Activated naive CD8-positive, alpha-beta T cell treated with anti-CD3 and anti-CD28 coated beads, Interleukin-2, amount 10 ng/mL, durations not matched to agents 7 days and 5 days (primary cell): ENCODE measurements at regions not wholly inside any gene's neighbourhood (a gene's known extent, or its start where the extent isn't known, plus 50 kb on each side); places are given as distances from the start of the nearest gene placed in this dataset.

ENCODE experiments used
- ATAC-seq: fragments of 150-1000 bp; cut with Tn5 transposase; one replicate; pipeline ENCODE4 v1.10.0; 2021; ENCODE audit warnings: low read depth, moderate library complexity
- POLR2A ChIA-PET: fragments of 350-600 bp; sonication (Branson Sonifier 250); formaldehyde crosslinking; loops from one replicate; lab custom pipeline; 2021; ENCODE audit warnings: antibody characterized with exemption; lab: Charles Lee
- DNase-seq: peaks from one replicate; pipeline ENCODE4 v3.0.0; 2021
- H3K27ac Mint-ChIP-seq: one replicate; pipeline ENCODE4 v1.8.0; 2022; ENCODE audit warnings: mild to moderate bottlenecking, mixed read lengths
- H3K27me3 Mint-ChIP-seq: one replicate; pipeline ENCODE4 v1.8.0; 2022; ENCODE audit warnings: mild to moderate bottlenecking, moderate library complexity, mixed read lengths
- H3K36me3 Mint-ChIP-seq: one replicate; pipeline ENCODE4 v1.8.0; 2021; ENCODE audit warnings: mild to moderate bottlenecking, mixed read lengths
- H3K4me1 Mint-ChIP-seq: one replicate; pipeline ENCODE4 v1.8.0; 2021; ENCODE audit warnings: mixed read lengths
- H3K4me3 Mint-ChIP-seq: one replicate; pipeline ENCODE4 v1.8.0; 2022; ENCODE audit warnings: mild to moderate bottlenecking, moderate library complexity, mixed read lengths
- H3K9me3 Mint-ChIP-seq: one replicate; pipeline ENCODE4 v1.8.0; 2021; ENCODE audit warnings: mixed read lengths

DNA sequence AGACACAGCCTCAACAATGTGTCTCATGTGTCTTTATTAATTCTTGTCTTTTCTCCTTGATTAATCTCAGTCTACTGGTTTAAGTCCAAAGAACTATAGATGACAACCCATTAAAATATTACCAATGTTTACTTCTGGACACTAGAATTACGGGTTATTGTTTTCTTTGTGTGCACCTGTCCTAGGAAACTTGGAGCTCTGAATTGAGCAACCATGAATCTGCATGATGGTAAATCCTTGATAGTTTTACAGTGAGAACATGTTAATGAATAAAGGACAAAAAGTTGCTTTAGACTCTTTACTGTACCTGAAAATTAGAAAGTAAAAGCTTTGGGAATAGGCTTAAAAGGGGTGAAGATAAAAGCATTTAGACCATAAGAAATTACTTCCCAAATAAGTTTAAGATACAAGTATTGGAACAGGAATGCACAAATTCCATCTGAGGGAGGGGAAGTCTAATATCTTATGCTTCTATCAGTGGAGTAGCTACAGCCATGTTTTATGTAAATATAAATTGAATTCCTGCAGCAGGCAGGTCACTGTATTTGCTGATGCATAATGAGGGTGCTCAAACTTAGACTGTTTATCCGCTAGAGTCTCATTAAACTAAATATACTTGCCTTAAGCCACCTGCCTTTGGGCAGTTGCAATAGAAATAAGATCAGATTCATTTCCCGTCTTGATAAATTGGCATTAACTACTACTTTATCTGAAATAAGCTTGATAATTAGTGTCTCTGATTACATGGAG is 603.7 kb upstream of the GCFC2 start:
- Mint-ChIP-seq H3K4me1 (no peaks in the 10 kb centered on the region), H3K36me3 (no peaks in the 10 kb centered on the region), H3K4me3 (no peak overlapping the region), H3K27me3 (no peaks in the 10 kb centered on the region), H3K27ac (no peak overlapping the region), H3K9me3 (peaks cover 8% of the 10 kb centered on the region)
- ATAC-seq = no peak
- POLR2A ChIA-PET = no interaction called here
- no peak for DNase-seq

DNA sequence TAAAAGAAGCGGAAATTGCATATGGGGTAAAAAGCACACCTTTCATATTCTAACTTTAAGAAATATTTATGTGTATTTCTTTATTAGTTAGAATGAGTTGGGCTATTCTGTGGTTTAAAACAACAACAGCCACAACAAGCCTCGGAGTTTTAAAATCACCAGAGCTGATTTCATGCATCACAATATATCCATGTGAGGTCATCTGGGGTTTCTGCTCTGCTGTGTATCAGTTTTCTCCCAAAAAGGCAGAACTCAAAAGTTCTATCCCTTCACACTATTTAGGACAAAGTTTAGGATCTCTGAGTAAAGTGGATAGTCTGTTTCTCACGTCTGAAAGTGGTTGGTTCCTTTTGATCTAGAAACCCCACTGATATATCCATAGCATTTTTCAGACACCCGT is 601.5 kb upstream of the GCFC2 start:
- H3K9me3 Mint-ChIP-seq = peaks cover 5% of the 10 kb centered on the region
- H3K4me1 Mint-ChIP-seq = no peaks in the 10 kb centered on the region
- no peaks in the 10 kb centered on the region for H3K36me3 Mint-ChIP-seq
- ATAC-seq (no peak), DNase-seq (no peak)
- POLR2A ChIA-PET = no interaction called here
- no peak overlapping the region for H3K27ac Mint-ChIP-seq
- H3K4me3 Mint-ChIP-seq = no peak overlapping the region
- no peaks in the 10 kb centered on the region for H3K27me3 Mint-ChIP-seq

DNA sequence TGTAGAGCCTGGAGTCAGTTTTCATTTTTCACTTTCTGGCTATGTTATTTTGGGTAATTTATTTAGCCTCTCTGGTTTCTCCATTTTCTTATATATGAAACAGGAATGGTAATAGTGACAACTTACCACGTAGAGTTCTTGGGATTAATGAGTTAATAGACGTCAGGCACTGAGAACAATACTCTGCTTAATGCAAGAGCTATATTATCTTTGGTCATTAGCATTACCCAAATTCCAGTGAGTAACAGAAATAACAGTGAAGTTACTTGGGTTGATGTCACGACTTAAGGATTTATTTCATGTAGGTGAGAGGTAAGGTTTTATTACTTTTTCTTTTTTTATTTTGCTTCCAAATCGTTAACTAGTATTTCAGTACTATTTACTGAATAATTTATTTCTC is 601.0 kb upstream of the GCFC2 start:
- ATAC-seq (no peak), DNase-seq (no peak)
- Mint-ChIP-seq H3K9me3 (peaks cover 5% of the 10 kb centered on the region), H3K4me1 (no peaks in the 10 kb centered on the region), H3K4me3 (no peak overlapping the region), H3K27me3 (no peaks in the 10 kb centered on the region), H3K36me3 (no peaks in the 10 kb centered on the region), H3K27ac (no peak overlapping the region)
- POLR2A ChIA-PET = no interaction called here

DNA sequence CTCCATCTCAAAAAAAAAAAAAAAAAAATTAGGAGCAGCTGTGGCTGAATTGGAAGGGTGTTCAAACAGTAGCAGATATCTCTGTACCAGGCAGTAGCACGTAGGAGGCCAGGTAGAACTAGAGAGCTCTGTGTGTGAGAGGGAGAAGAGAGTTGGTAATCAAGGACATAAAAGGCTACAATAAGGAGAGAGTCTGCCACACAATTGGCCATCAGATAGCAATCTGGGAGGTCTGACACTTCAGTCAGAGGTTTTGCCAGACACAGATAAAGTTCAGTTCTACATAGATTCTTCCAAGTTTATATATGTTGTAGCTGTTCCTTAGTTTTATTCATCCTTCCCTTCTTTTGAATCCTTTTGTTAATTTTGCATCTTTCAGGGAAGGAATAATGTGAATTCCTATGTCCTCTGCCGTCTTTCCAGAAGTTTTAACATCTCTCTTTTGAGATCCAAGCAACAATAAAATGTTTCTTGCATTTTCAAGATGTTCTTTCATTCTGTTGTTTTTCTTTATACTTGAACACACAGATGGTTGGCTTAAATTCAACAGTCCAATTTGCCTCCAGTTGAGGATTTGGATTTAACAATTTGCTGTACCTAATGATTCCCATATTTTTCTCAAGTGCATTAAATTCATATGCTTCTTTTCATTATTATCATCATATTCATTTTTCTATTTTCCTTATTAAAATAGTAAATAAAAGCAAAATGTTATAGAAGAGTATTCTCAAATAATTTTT is 600.3 kb upstream of the GCFC2 start:
- ATAC-seq (no peak), DNase-seq (no peak)
- no peak overlapping the region for H3K27ac Mint-ChIP-seq
- POLR2A ChIA-PET = no interaction called here
- H3K4me1 Mint-ChIP-seq = no peaks in the 10 kb centered on the region
- peaks cover 3% of the 10 kb centered on the region for H3K9me3 Mint-ChIP-seq
- no peaks in the 10 kb centered on the region for H3K27me3 Mint-ChIP-seq
- H3K4me3 Mint-ChIP-seq = no peak overlapping the region
- H3K36me3 Mint-ChIP-seq = no peaks in the 10 kb centered on the region

DNA sequence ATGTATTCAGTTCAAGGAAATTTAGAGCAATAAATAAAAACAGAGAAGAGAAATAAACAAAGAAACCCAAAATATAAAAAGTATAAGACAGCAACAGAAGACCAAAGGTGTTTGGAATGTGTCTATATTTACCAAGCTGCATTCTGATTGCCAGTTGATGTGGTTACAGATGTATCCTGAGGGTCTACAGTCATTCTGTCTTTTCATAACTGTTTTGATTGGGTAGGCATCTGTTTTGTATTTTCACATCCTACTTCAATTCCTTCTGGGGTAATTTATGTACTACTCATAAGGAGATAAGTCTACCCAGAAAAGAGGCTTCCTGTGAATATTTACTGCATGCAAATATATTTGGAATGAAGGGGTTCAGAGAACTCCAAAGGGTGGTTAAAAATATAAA is 596.8 kb upstream of the GCFC2 start:
- no peak for ATAC-seq
- no peak for DNase-seq
- no peak overlapping the region for H3K4me3 Mint-ChIP-seq
- no peak overlapping the region for H3K27ac Mint-ChIP-seq
- H3K9me3 Mint-ChIP-seq = peaks cover 2% of the 10 kb centered on the region
- no peaks in the 10 kb centered on the region for H3K4me1 Mint-ChIP-seq
- H3K36me3 Mint-ChIP-seq = no peaks in the 10 kb centered on the region
- POLR2A ChIA-PET = no interaction called here
- no peaks in the 10 kb centered on the region for H3K27me3 Mint-ChIP-seq

DNA sequence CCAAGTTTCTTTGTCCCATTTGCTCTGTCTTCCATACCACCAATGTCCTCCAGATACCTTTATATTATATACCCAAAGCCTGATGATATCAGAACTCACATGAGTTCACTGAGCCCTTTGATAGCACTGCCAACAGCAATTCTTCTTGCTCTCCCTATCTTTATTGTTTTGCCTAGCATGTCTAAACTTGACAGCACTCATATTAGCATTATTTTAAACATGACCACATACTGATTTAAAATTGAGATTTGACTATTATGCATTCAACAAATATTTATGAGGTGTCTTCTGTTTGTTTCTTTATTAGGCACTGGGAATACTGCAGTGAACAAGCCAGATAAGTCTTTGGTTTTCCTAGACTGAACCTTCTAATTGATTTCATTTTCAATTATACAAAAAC is 587.3 kb upstream of the GCFC2 start:
- no peaks in the 10 kb centered on the region for H3K36me3 Mint-ChIP-seq
- H3K4me3 Mint-ChIP-seq = no peak overlapping the region
- H3K9me3 Mint-ChIP-seq = peaks cover 4% of the 10 kb centered on the region
- no peaks in the 10 kb centered on the region for H3K4me1 Mint-ChIP-seq
- no peak overlapping the region for H3K27ac Mint-ChIP-seq
- ATAC-seq (no peak), DNase-seq (no peak)
- H3K27me3 Mint-ChIP-seq = no peaks in the 10 kb centered on the region
- POLR2A ChIA-PET = no interaction called here

DNA sequence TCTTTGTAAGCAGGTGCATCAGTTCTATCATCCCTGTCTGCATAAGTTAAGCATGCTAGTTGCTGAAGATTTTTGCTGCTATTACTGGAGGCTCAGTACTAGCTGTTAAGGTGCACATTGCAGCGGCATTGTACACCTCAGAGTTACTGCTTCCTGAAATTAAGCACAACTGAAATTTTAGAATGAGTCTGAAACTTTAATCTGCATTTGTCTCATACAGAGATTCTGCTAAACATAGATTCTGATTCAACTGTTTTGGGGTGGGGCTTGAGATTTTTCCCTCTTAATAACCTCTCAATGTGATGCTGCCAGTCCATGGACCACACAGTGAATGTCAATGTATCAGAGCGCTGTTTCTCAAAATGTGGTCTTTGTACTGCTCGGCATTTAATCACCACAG is 585.7 kb upstream of the GCFC2 start:
- Mint-ChIP-seq H3K27me3 (no peaks in the 10 kb centered on the region), H3K4me1 (no peaks in the 10 kb centered on the region), H3K4me3 (no peak overlapping the region), H3K9me3 (peaks cover 4% of the 10 kb centered on the region), H3K36me3 (no peaks in the 10 kb centered on the region), H3K27ac (no peak overlapping the region)
- POLR2A ChIA-PET = no interaction called here
- no peak for DNase-seq
- no peak for ATAC-seq

DNA sequence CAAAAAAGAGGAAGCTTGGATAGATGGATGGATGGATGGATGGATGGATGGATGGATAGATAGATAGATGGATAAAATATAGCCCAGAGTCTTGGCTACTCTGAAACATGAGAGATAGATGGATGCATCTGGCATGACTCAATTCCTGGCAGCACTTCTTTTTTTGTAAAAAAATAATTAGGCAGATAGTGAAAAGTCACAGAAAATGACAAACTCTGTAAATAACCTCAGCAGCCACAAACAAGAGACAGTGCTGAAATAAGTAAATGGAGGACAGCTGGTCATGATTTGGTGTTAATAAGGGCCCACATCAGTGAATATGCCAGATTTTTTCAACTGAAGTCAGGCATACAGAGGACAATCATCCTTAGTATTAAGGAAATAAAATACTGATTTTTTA is 585.0 kb upstream of the GCFC2 start:
- DNase-seq (no peak), ATAC-seq (no peak)
- Mint-ChIP-seq H3K27ac (no peak overlapping the region), H3K9me3 (peaks cover 4% of the 10 kb centered on the region), H3K4me3 (no peak overlapping the region), H3K36me3 (no peaks in the 10 kb centered on the region), H3K27me3 (no peaks in the 10 kb centered on the region), H3K4me1 (no peaks in the 10 kb centered on the region)
- POLR2A ChIA-PET = no interaction called here

DNA sequence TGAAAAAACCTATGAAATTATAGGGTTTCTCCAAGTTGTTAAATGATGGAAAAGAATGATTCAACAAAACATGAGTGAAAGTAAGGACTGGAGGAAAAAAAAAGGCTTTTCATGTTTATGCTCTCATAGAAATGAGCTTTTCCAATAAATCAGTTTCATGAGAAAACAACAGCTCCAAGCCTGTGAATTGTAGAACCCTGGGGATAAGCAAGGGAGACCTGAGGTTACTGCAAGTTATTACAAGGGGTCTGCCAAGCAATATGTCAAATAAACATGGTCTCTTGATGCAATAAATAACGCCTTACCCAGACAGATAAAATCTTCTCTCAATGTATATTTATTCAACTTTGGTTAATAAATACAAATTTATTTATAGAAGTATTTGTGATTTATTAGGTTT is 577.9 kb upstream of the GCFC2 start:
- no peaks in the 10 kb centered on the region for H3K36me3 Mint-ChIP-seq
- H3K4me1 Mint-ChIP-seq = no peaks in the 10 kb centered on the region
- no peak for ATAC-seq
- DNase-seq = no peak
- no peak overlapping the region for H3K4me3 Mint-ChIP-seq
- H3K27me3 Mint-ChIP-seq = no peaks in the 10 kb centered on the region
- no peak overlapping the region for H3K27ac Mint-ChIP-seq
- H3K9me3 Mint-ChIP-seq = no peaks in the 10 kb centered on the region
- POLR2A ChIA-PET = no interaction called here

DNA sequence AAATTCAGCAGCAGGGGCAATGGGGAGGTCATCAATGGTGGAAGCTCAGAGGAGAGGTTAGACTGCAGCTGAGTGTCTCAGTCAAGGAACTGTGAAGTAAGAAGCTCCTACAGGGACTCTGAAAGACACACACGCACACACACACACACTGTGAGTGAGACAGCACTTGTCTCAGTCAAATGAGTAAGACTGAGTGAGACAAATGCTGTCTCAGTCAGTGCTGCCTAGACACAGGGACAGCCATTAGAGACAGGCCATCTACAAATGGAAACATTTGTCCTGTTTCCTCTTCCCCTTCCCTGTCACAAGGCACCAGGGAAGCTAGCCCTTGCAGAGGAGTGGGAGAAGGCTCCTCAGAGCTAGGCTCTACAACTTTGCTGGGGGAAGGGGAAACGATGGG is 577.4 kb upstream of the GCFC2 start:
- Mint-ChIP-seq H3K9me3 (no peaks in the 10 kb centered on the region), H3K36me3 (no peaks in the 10 kb centered on the region), H3K27ac (no peak overlapping the region), H3K4me3 (no peak overlapping the region), H3K4me1 (no peaks in the 10 kb centered on the region), H3K27me3 (no peaks in the 10 kb centered on the region)
- POLR2A ChIA-PET = no interaction called here
- DNase-seq = no peak
- ATAC-seq = no peak

DNA sequence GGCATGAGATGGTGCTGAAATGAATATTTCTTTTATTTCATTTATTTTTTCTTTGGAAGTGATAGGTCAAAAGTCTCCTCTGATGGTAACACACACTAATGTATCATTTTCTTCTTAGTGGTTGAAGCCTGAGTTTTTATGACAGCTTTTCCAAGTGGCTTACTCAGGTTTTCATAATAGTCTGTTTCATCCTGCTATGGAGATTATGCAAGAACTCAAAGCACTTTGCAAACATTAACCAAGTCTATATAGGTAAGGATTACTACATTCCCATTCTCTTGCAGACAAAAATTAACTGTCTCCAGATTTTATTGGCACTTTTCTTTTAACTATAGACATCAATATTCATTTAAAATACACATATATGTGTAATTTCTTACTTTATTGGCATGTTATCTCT is 572.6 kb upstream of the GCFC2 start:
- Mint-ChIP-seq H3K4me3 (no peak overlapping the region), H3K27me3 (no peaks in the 10 kb centered on the region), H3K27ac (no peak overlapping the region), H3K4me1 (no peaks in the 10 kb centered on the region), H3K9me3 (peaks cover 2% of the 10 kb centered on the region), H3K36me3 (no peaks in the 10 kb centered on the region)
- ATAC-seq (no peak), DNase-seq (no peak)
- POLR2A ChIA-PET = no interaction called here

DNA sequence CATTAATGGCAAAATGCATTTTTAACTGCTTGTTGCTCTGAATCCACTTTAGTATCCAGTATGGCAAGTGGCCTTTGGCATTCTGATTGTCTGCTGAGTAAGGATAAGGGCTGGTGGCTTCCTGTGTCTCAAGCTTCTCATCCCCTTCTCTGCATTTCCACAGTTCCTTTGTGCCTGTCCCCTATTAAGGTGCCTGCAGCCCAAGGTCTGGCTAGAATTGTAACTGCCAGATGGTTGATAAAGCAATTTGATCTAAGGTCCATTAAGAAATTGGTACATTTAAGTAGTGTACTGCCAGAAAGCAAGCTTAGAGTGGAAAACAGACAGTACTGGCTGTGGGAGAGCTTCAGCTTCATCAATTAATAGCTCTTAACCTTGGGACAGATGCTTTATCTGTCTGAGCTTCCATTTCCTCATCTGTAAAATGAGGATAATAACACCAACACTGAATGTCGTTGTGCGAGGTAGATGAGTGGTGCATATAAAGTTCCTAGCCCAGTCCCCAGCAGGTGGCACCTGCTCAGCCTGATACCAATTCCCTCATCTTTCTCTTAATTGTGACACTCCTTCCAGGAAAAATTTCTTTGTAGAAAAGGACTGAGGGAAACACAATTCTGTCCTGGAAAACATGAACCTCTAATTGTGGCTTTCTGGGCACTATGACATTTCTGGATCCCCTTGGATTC is 570.6 kb upstream of the GCFC2 start:
- H3K27me3 Mint-ChIP-seq = no peaks in the 10 kb centered on the region
- ATAC-seq = no peak
- H3K36me3 Mint-ChIP-seq = no peaks in the 10 kb centered on the region
- H3K4me1 Mint-ChIP-seq = no peaks in the 10 kb centered on the region
- H3K4me3 Mint-ChIP-seq = no peak overlapping the region
- POLR2A ChIA-PET = no interaction called here
- no peak overlapping the region for H3K27ac Mint-ChIP-seq
- H3K9me3 Mint-ChIP-seq = peaks cover 3% of the 10 kb centered on the region
- DNase-seq = no peak

DNA sequence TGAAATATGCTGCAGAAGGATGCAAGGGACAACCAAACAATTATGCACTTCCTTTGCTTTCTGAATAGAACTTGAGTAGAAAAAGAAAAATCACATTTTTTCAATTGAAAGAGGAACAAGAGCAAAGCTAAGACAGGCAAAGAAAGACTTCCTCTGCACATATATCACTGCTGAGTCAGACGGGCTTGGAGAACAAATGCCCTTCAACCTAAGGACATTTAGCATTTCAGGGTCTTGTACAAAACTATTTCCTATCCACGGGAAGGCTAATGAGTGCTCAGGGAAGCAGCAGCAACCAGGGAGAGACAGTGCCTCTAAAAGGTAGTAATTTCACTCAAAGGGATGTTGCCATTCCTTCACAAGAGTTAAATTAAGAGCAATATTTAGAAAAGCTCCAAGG is 570.0 kb upstream of the GCFC2 start:
- Mint-ChIP-seq H3K27me3 (no peaks in the 10 kb centered on the region), H3K36me3 (no peaks in the 10 kb centered on the region), H3K27ac (no peak overlapping the region), H3K4me1 (no peaks in the 10 kb centered on the region), H3K9me3 (peaks cover 3% of the 10 kb centered on the region), H3K4me3 (no peak overlapping the region)
- POLR2A ChIA-PET = no interaction called here
- DNase-seq = no peak
- no peak for ATAC-seq

DNA sequence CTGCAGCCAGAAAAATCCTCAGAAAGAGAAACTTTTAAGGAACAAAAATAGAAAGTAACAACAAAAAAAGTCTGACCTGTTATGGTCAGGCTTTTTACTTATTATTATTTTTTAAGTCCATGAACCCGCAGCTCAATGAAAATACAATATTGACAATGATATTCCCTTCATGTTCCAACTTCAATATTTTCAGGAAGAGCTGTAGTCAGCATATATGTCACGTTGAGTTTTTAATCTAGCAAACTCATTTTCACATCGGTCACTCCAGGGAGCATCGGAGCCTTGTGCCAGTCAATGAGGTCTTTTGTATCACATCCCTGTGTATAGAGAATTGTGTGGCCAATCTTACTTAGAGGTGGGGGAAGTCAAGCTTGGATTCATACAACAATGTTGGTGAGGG is 568.4 kb upstream of the GCFC2 start:
- POLR2A ChIA-PET = no interaction called here
- no peaks in the 10 kb centered on the region for H3K27me3 Mint-ChIP-seq
- no peaks in the 10 kb centered on the region for H3K4me1 Mint-ChIP-seq
- no peak for DNase-seq
- no peak for ATAC-seq
- no peaks in the 10 kb centered on the region for H3K36me3 Mint-ChIP-seq
- no peak overlapping the region for H3K27ac Mint-ChIP-seq
- H3K4me3 Mint-ChIP-seq = no peak overlapping the region
- peaks cover 3% of the 10 kb centered on the region for H3K9me3 Mint-ChIP-seq
